B cell (primary cell): ENCODE measurements at regions not wholly inside any gene's neighbourhood (a gene's known extent, or its start where the extent isn't known, plus 50 kb on each side); places are given as distances from the start of the nearest gene placed in this dataset.

ENCODE experiments used
- EZH2 ChIP-seq: IDR thresholded peaks from 2 replicates; pipeline ENCODE4 v1.6.1; 2012; ENCODE audit warnings: borderline replicate concordance, low read depth, mild to moderate bottlenecking, moderate library complexity, low read length; ENCODE audit not compliant: insufficient read depth, poor library complexity, severe bottlenecking
- TF ChIP-seq, protein P1 (sequence below): fragments of 200-600 bp; IDR thresholded peaks from one replicate; pipeline ENCODE4 v1.8.0; 2022; ENCODE audit warnings: antibody characterized with exemption, mild to moderate bottlenecking

DNA sequence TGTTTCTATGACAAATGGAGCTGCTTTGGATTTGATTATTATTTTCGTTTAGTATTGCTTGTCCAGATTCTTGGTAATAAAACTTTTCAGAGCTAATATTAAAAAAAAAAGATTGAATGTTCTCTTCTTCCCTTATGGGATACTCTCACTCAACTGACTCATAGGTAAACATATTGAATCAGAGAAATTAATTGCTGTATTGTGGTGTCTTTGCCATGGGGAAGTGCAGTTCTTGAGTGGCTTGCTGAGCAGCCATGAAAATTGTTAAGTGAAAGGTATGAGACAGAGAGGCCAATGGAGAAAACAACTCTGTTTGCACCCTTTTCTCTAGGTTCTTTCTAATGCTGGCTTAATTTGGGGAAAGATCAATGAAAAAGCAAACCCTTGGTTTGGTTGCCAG, 149.9 kb upstream of the HMHB1 start:
- no peak for TF ChIP-seq EZH2
- TF ChIP-seq, protein P1, sequence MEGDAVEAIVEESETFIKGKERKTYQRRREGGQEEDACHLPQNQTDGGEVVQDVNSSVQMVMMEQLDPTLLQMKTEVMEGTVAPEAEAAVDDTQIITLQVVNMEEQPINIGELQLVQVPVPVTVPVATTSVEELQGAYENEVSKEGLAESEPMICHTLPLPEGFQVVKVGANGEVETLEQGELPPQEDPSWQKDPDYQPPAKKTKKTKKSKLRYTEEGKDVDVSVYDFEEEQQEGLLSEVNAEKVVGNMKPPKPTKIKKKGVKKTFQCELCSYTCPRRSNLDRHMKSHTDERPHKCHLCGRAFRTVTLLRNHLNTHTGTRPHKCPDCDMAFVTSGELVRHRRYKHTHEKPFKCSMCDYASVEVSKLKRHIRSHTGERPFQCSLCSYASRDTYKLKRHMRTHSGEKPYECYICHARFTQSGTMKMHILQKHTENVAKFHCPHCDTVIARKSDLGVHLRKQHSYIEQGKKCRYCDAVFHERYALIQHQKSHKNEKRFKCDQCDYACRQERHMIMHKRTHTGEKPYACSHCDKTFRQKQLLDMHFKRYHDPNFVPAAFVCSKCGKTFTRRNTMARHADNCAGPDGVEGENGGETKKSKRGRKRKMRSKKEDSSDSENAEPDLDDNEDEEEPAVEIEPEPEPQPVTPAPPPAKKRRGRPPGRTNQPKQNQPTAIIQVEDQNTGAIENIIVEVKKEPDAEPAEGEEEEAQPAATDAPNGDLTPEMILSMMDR = no peak
